H9 (cell line): ENCODE measurements at regions not wholly inside any gene's neighbourhood (a gene's known extent, or its start where the extent isn't known, plus 50 kb on each side); places are given as distances from the start of the nearest gene placed in this dataset.

Experiments used
- DNase-seq: peaks from one replicate; pipeline ENCODE4 v3.0.0-alpha.2; 2017
- H2AFZ ChIP-seq: one replicate; pipeline ENCODE4 v1.6.1; 2013; ENCODE audit warnings: mild to moderate bottlenecking, low read length, control low read depth, moderate library complexity
- H2AK5ac ChIP-seq: 2 replicates; pipeline ENCODE4 v1.6.1; 2013; ENCODE audit warnings: low read length, control low read depth, mixed read lengths; ENCODE audit not compliant: insufficient read length
- H2BK120ac ChIP-seq: one replicate; pipeline ENCODE4 v1.6.1; 2013; ENCODE audit warnings: low read depth, mild to moderate bottlenecking, low read length, control low read depth, inconsistent platforms; ENCODE audit not compliant: poor library complexity, severe bottlenecking
- H2BK12ac ChIP-seq: 2 replicates; pipeline ENCODE4 v1.6.1; 2013; ENCODE audit warnings: low read length, control low read depth, mixed read lengths, low read depth; ENCODE audit not compliant: insufficient read length
- H2BK15ac ChIP-seq: 2 replicates; pipeline ENCODE4 v1.6.1; 2013; ENCODE audit warnings: low read depth, low read length, control low read depth
- H2BK20ac ChIP-seq: one replicate; pipeline ENCODE4 v1.6.1; 2013; ENCODE audit warnings: low read depth, mild to moderate bottlenecking, low read length, control low read depth, inconsistent platforms; ENCODE audit not compliant: poor library complexity, severe bottlenecking
- H2BK5ac ChIP-seq: 2 replicates; pipeline ENCODE4 v1.6.1; 2013; ENCODE audit warnings: low read length, control low read depth, mixed read lengths; ENCODE audit not compliant: insufficient read length
- H3K14ac ChIP-seq: 2 replicates; pipeline ENCODE4 v1.6.1; 2013; ENCODE audit warnings: low read length, control low read depth; ENCODE audit not compliant: insufficient read depth
- H3K18ac ChIP-seq: 2 replicates; pipeline ENCODE4 v1.6.1; 2013; ENCODE audit warnings: low read depth, mild to moderate bottlenecking, mixed read lengths, low read length, control low read depth; ENCODE audit not compliant: insufficient read length
- H3K23ac ChIP-seq: 2 replicates; pipeline ENCODE4 v1.6.1; 2013; ENCODE audit warnings: low read length, control low read depth, mixed read lengths, low read depth; ENCODE audit not compliant: insufficient read length
- H3K23me2 ChIP-seq: 2 replicates; pipeline ENCODE4 v1.6.1; 2013; ENCODE audit warnings: low read depth, mild to moderate bottlenecking, mixed read lengths, low read length, control low read depth; ENCODE audit not compliant: insufficient read length, poor library complexity, severe bottlenecking
- H3K27ac ChIP-seq: 2 replicates; pipeline ENCODE4 v1.5.1; 2013; ENCODE audit warnings: low read length, control low read depth, mixed read lengths, low read depth; ENCODE audit not compliant: insufficient read length
- H3K27me3 ChIP-seq: 2 replicates; pipeline ENCODE4 v1.6.1; 2013; ENCODE audit warnings: low read length, control low read depth, inconsistent platforms; ENCODE audit not compliant: insufficient read depth
- H3K4ac ChIP-seq: 2 replicates; pipeline ENCODE4 v1.6.1; 2013; ENCODE audit warnings: low read depth, mild to moderate bottlenecking, control low read depth, inconsistent platforms, low read length, moderate library complexity
- H3K4me1 ChIP-seq: 2 replicates; pipeline ENCODE4 v1.6.1; 2013; ENCODE audit warnings: low read length, control low read depth, inconsistent platforms; ENCODE audit not compliant: insufficient read depth
- H3K4me2 ChIP-seq: 2 replicates; pipeline ENCODE4 v1.6.1; 2013; ENCODE audit warnings: low read length, control low read depth, mixed read lengths; ENCODE audit not compliant: insufficient read length, insufficient read depth
- H3K56ac ChIP-seq: 2 replicates; pipeline ENCODE4 v1.6.1; 2013; ENCODE audit warnings: low read depth, mild to moderate bottlenecking, mixed read lengths, low read length, control low read depth; ENCODE audit not compliant: insufficient read length
- H3K79me1 ChIP-seq: 2 replicates; pipeline ENCODE4 v1.6.1; 2013; ENCODE audit warnings: low read depth, mild to moderate bottlenecking, moderate library complexity, low read length, control low read depth, inconsistent platforms; ENCODE audit not compliant: insufficient read depth, poor library complexity, severe bottlenecking
- H3K79me2 ChIP-seq: 2 replicates; pipeline ENCODE4 v1.6.1; 2013; ENCODE audit warnings: low read length, control low read depth, inconsistent platforms; ENCODE audit not compliant: insufficient read depth
- H3K9ac ChIP-seq: 2 replicates; pipeline ENCODE4 v1.6.1; 2013; ENCODE audit warnings: low read length, control low read depth, mixed read lengths; ENCODE audit not compliant: insufficient read length; ENCODE audit errors: extremely low read depth
- H3K9me3 ChIP-seq: one replicate; pipeline ENCODE4 v1.6.1; 2013; ENCODE audit warnings: low read depth, low read length, inconsistent platforms; ENCODE audit not compliant: control insufficient read depth
- H3T11ph ChIP-seq: one replicate; pipeline ENCODE4 v1.6.1; 2013; ENCODE audit warnings: mild to moderate bottlenecking, low read length, control low read depth, inconsistent platforms
- H4K20me1 ChIP-seq: one replicate; pipeline ENCODE4 v1.6.1; 2013; ENCODE audit not compliant: control insufficient read depth, insufficient read length, insufficient read depth
- H4K5ac ChIP-seq: 2 replicates; pipeline ENCODE4 v1.6.1; 2013; ENCODE audit warnings: low read depth, mild to moderate bottlenecking, mixed read lengths, low read length, control low read depth; ENCODE audit not compliant: insufficient read length
- H4K8ac ChIP-seq: replicated peaks from 2 replicates; pipeline ENCODE4 v1.6.1; 2013; ENCODE audit warnings: low read length, control low read depth, mixed read lengths, low read depth; ENCODE audit not compliant: insufficient read length
- H4K91ac ChIP-seq: 2 replicates; pipeline ENCODE4 v1.6.1; 2013; ENCODE audit warnings: low read depth, mild to moderate bottlenecking, moderate library complexity, mixed read lengths, low read length, control low read depth; ENCODE audit not compliant: insufficient read length
- H3K27ac Mint-ChIP-seq, 3 experiments: 2 replicates in 2 of 3; 3 replicates in 1 of 3; pipeline ENCODE4 v1.8.0; 2020 to 2021; ENCODE audit warnings: mixed read lengths in 3 of 3, mild to moderate bottlenecking in 1 of 3, moderate library complexity in 1 of 3
- H3K27me3 Mint-ChIP-seq: 2 replicates; pipeline ENCODE4 v1.8.0; 2021; ENCODE audit warnings: low read depth, mild to moderate bottlenecking, moderate library complexity, mixed read lengths
- H3K36me3 Mint-ChIP-seq, 3 experiments: 2 replicates in 2 of 3; 3 replicates in 1 of 3; pipeline ENCODE4 v1.8.0; 2020 to 2021; ENCODE audit warnings: low read depth in 3 of 3, mixed read lengths in 3 of 3; ENCODE audit not compliant: insufficient read depth in 1 of 3
- H3K4me1 Mint-ChIP-seq, 2 experiments: 2 replicates each; pipeline ENCODE4 v1.8.0; 2020; ENCODE audit warnings: mixed read lengths in 2 of 2
- H3K4me3 Mint-ChIP-seq, 2 experiments: 2 replicates in 1 of 2; 3 replicates in 1 of 2; pipeline ENCODE4 v1.8.0; 2020 to 2021; ENCODE audit warnings: mild to moderate bottlenecking in 2 of 2, mixed read lengths in 2 of 2, moderate library complexity in 1 of 2
- H3K9me3 Mint-ChIP-seq, 2 experiments: 2 replicates in 1 of 2; 3 replicates in 1 of 2; pipeline ENCODE4 v1.8.0; 2020; ENCODE audit warnings: mild to moderate bottlenecking in 2 of 2, mixed read lengths in 2 of 2, moderate library complexity in 1 of 2
- CTCF ChIP-seq: fragments of 200-600 bp; sonication (generic); conservative IDR thresholded peaks from 3 replicates; pipeline ENCODE4 v1.8.0; 2021; ENCODE audit warnings: antibody characterized with exemption, mild to moderate bottlenecking
- WGBS: extraction: QIAGEN DNeasy Blood & Tissue Kit; methylation state at CpG from one replicate; pipeline ENCODE4 v1.1.7; 2013; ENCODE audit warnings: missing lambda C conversion rate, low lambda C conversion rate, mixed read lengths; ENCODE audit not compliant: insufficient read length; ENCODE audit errors: extremely low coverage; 5-methylcytosine and 5-hydroxymethylcytosine counted together

GRCh38 chr4:178752954-178753525, 1310.8 kb upstream of the AGA start:
- H3K18ac ChIP-seq = no peak overlapping the region
- H4K20me1 ChIP-seq = no peaks in the 10 kb centered on the region
- no peak overlapping the region for H4K91ac ChIP-seq
- H4K5ac ChIP-seq = no peak overlapping the region
- H3K4me3 Mint-ChIP-seq = peak overlapping the region in 1 of 2 experiments; percentile 10; a peak in 1 of 5 replicates
- no peak overlapping the region for H3K27ac ChIP-seq
- peaks cover 16 to 29% of the 10 kb centered on the region in 2 experiments for H3K4me1 Mint-ChIP-seq
- H3K4ac ChIP-seq = no peak overlapping the region
- DNase-seq = no peak
- H3K4me2 ChIP-seq = no peak overlapping the region
- no peaks in the 10 kb centered on the region for H3K36me3 Mint-ChIP-seq
- H3K14ac ChIP-seq = no peak overlapping the region
- H3K27me3 ChIP-seq = no peaks in the 10 kb centered on the region
- H3K56ac ChIP-seq = no peak overlapping the region
- H3K27ac Mint-ChIP-seq = peak overlapping the region in 2 of 3 experiments; percentile 21 to 76; a peak in 3 of 7 replicates
- no peak overlapping the region for H3K9ac ChIP-seq
- H2BK15ac ChIP-seq = no peak overlapping the region
- no peak overlapping the region for H2BK5ac ChIP-seq
- H3K79me2 ChIP-seq = no peaks in the 10 kb centered on the region
- no peak overlapping the region for H4K8ac ChIP-seq
- WGBS = no CpG with 5 or more reads among the region's 2 CpGs
- peaks cover 7% of the 10 kb centered on the region; the same call in 1 of the 2 replicates for H3K27me3 Mint-ChIP-seq
- H3K79me1 ChIP-seq = no peaks in the 10 kb centered on the region
- H2BK12ac ChIP-seq = no peak overlapping the region
- H3K23ac ChIP-seq = no peak overlapping the region
- no peak overlapping the region for H2AK5ac ChIP-seq
- no peaks in the 10 kb centered on the region for H3K23me2 ChIP-seq
- no peaks in the 10 kb centered on the region for H3K9me3 Mint-ChIP-seq
- H2AFZ ChIP-seq = no peak overlapping the region
- no peaks in the 10 kb centered on the region for H3K4me1 ChIP-seq
- no peaks in the 10 kb centered on the region for H3K9me3 ChIP-seq
- no peak for TF ChIP-seq CTCF
- no peak overlapping the region for H2BK120ac ChIP-seq
- H2BK20ac ChIP-seq = no peak overlapping the region
- H3T11ph ChIP-seq = no peak overlapping the region
